ENCODE measurements at regions not wholly inside any gene's neighbourhood (a gene's known extent, or its start where the extent isn't known, plus 50 kb on each side); places are given as distances from the start of the nearest gene placed in this dataset.

DNA sequence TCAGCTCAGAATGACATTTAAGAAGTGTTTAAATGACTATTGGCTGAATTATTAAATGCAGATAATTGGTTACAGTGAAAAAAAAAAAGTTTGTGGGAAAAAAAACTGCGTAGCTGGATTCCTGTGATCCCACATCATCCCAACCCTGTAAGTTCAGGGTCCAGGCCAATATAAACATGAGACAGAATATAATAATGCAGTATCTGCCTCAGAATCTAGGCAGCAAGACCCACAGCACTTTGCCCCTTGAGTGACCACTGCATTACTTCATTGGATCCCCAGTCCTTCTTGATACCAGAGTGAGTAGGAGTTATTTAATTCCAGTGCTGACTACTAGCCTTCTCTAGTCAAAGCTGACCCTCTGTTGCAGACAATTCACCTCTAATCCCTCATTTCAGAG, 272.6 kb downstream of the CCER1 start:
- no peak overlapping the region for H3K9ac ChIP-seq (replicated peaks; ENCODE audit: extremely low read depth, insufficient read depth, low read length)
- no peak overlapping the region for H3K4me3 ChIP-seq (replicated peaks in 1 of 3; ENCODE audit: insufficient read depth in 1 of 3, low read depth in 1 of 3, low read length in 3 of 3)
- no TSS peak for BruUV-seq (replicated peaks)
- H3K79me2 ChIP-seq (ENCODE audit: control insufficient read depth, insufficient read depth, low read length): no peaks in the 10 kb centered on the region
- no peak overlapping the region for H3K27ac ChIP-seq (ENCODE audit: insufficient read depth, low read depth, low read length)
- no peaks in the 10 kb centered on the region for H3K9me1 ChIP-seq (replicated peaks; ENCODE audit: control insufficient read depth, extremely low read depth, insufficient read depth, low read length)
- no peak for FAIRE-seq
- POLR2A ChIA-PET: no interaction called here
- TF ChIP-seq FOS (IDR thresholded peaks at IDR 0.05; ENCODE audit: borderline replicate concordance, insufficient read depth, low read length) (no peak), CTCF (IDR thresholded peaks at IDR 0.05; ENCODE audit: extremely low read depth in 1 of 2, insufficient read depth in 1 of 2, low read depth in 1 of 2, low read length in 2 of 2) (no peak), GATA2 (IDR thresholded peaks at IDR 0.05; ENCODE audit: insufficient read depth, insufficient read length, low read depth, low read length) (peak; percentile 21), EZH2 (IDR thresholded peaks at IDR 0.05; ENCODE audit: borderline replicate concordance, low read depth, low read length, severe bottlenecking) (no peak), POLR2A (IDR thresholded peaks at IDR 0.05; ENCODE audit: low read depth, low read length) (no peak)
- H3K36me3 ChIP-seq (ENCODE audit: control insufficient read depth in 2 of 2, extremely low read depth in 1 of 2, insufficient read depth in 2 of 2, low read length in 2 of 2): no peaks in the 10 kb centered on the region
- dilution Hi-C loops (cut with MboI; ENCODE audit: extremely low pct_ligation_motif_present, low sequenced_read_pairs) (no loop called here), intact Hi-C loops (cut with micrococcal nuclease) (no loop called here)
- CTCF ChIA-PET: interaction anchor here (2.1 kb wide), 1 partner anchor 16 kb away, joined by 4 read pairs; no protein-coding TSS in a partner anchor
- H3K9me3 ChIP-seq (replicated peaks; ENCODE audit: control insufficient read depth, insufficient read depth, low read length): no peaks in the 10 kb centered on the region
- H3K4me1 ChIP-seq (ENCODE audit: control insufficient read depth, extremely low read depth, insufficient read depth, low read length): no peaks in the 10 kb centered on the region
- no peaks in the 10 kb centered on the region for H4K20me1 ChIP-seq (replicated peaks; ENCODE audit: control insufficient read depth, extremely low read depth, insufficient read depth, low read length)
- H3K27me3 ChIP-seq (ENCODE audit: control insufficient read depth in 2 of 2, insufficient read depth in 2 of 2, low read length in 2 of 2): no peaks in the 10 kb centered on the region
- H3K4me2 ChIP-seq (ENCODE audit: insufficient read depth, low read length): no peak overlapping the region
- H2AFZ ChIP-seq (ENCODE audit: low read depth, low read length): no peak overlapping the region
- peak; percentile 1 for DNase-seq (ENCODE audit: low read depth, low spot score)

GRCh38 chr12:90679674-90680073, 275.3 kb downstream of the CCER1 start:
- Histone ChIP-seq H3K4me2 (ENCODE audit: insufficient read depth, low read length) (no peak overlapping the region), H3K79me2 (ENCODE audit: control insufficient read depth, insufficient read depth, low read length) (no peaks in the 10 kb centered on the region), H3K27me3 (ENCODE audit: control insufficient read depth in 2 of 2, insufficient read depth in 2 of 2, low read length in 2 of 2) (no peaks in the 10 kb centered on the region), H3K9me1 (replicated peaks; ENCODE audit: control insufficient read depth, extremely low read depth, insufficient read depth, low read length) (no peaks in the 10 kb centered on the region), H3K4me3 (replicated peaks in 1 of 3; ENCODE audit: insufficient read depth in 1 of 3, low read depth in 1 of 3, low read length in 3 of 3) (no peak overlapping the region), H3K36me3 (ENCODE audit: control insufficient read depth in 2 of 2, extremely low read depth in 1 of 2, insufficient read depth in 2 of 2, low read length in 2 of 2) (no peaks in the 10 kb centered on the region), H3K4me1 (ENCODE audit: control insufficient read depth, extremely low read depth, insufficient read depth, low read length) (no peaks in the 10 kb centered on the region), H4K20me1 (replicated peaks; ENCODE audit: control insufficient read depth, extremely low read depth, insufficient read depth, low read length) (no peaks in the 10 kb centered on the region), H3K9ac (replicated peaks; ENCODE audit: extremely low read depth, insufficient read depth, low read length) (no peak overlapping the region), H2AFZ (ENCODE audit: low read depth, low read length) (no peak overlapping the region), H3K9me3 (replicated peaks; ENCODE audit: control insufficient read depth, insufficient read depth, low read length) (no peaks in the 10 kb centered on the region), H3K27ac (ENCODE audit: insufficient read depth, low read depth, low read length) (no peak overlapping the region)
- FAIRE-seq: no peak
- POLR2A ChIA-PET: no interaction called here
- no peak for DNase-seq (ENCODE audit: low read depth, low spot score)
- TF ChIP-seq CTCF (IDR thresholded peaks at IDR 0.05; ENCODE audit: extremely low read depth in 1 of 2, insufficient read depth in 1 of 2, low read depth in 1 of 2, low read length in 2 of 2) (no peak), MYC (IDR thresholded peaks at IDR 0.05; ENCODE audit: low read depth, low read length) (no peak), JUN (IDR thresholded peaks at IDR 0.05; ENCODE audit: borderline replicate concordance, insufficient read depth, insufficient read length, low read depth) (no peak), GATA2 (IDR thresholded peaks at IDR 0.05; ENCODE audit: insufficient read depth, insufficient read length, low read depth, low read length) (no peak), MAX (IDR thresholded peaks at IDR 0.05; ENCODE audit: insufficient read depth, insufficient read length) (no peak), EZH2 (IDR thresholded peaks at IDR 0.05; ENCODE audit: borderline replicate concordance, low read depth, low read length, severe bottlenecking) (no peak), POLR2A (IDR thresholded peaks at IDR 0.05; ENCODE audit: low read depth, low read length) (no peak), FOS (IDR thresholded peaks at IDR 0.05; ENCODE audit: borderline replicate concordance, insufficient read depth, low read length) (no peak), POLR2AphosphoS5 (IDR thresholded peaks at IDR 0.05; ENCODE audit: insufficient read depth, low read depth, low read length) (no peak)
- intact Hi-C loops (cut with micrococcal nuclease) (no loop called here), dilution Hi-C loops (cut with MboI; ENCODE audit: extremely low pct_ligation_motif_present, low sequenced_read_pairs) (no loop called here)
- CTCF ChIA-PET: no interaction called here
- no TSS peak for BruUV-seq (replicated peaks)
